ENCODE measurements at regions not wholly inside any gene's neighbourhood (a gene's known extent, or its start where the extent isn't known, plus 50 kb on each side); places are given as distances from the start of the nearest gene placed in this dataset.

DNA sequence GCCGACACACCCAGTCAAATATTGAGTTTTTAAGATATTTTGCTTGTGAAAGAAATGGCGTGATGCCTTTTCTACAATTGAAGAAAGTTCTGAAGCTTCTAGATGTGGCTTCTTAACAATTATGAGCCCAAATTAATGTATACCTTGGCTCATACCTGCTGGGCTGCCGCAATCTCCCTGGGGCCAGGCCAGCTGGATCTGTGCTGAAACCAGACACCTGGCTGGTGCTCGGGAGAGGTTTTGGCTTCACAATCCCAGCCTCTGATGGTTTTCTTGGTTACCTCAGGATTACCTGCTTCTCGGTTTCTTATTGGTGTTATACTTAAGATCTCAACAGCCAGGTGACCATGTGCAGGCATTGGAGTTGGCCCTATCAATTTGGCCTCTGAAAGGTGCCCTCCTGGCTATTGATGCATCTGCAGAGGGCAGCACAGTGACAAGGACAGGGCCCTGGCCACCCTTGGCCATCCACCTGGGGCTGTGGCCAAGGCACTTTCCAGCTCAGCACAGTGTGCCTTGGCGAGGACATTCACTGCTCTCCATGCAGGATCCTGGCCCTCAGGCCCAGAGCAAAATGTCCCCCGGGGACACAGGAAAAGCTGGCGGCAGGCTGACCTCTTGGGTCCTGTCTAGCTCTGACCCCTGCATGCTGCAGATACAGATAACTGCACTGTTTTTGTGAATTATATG is 305.0 kb downstream of the ZNF536 start:
- TF ChIP-seq, protein P1, sequence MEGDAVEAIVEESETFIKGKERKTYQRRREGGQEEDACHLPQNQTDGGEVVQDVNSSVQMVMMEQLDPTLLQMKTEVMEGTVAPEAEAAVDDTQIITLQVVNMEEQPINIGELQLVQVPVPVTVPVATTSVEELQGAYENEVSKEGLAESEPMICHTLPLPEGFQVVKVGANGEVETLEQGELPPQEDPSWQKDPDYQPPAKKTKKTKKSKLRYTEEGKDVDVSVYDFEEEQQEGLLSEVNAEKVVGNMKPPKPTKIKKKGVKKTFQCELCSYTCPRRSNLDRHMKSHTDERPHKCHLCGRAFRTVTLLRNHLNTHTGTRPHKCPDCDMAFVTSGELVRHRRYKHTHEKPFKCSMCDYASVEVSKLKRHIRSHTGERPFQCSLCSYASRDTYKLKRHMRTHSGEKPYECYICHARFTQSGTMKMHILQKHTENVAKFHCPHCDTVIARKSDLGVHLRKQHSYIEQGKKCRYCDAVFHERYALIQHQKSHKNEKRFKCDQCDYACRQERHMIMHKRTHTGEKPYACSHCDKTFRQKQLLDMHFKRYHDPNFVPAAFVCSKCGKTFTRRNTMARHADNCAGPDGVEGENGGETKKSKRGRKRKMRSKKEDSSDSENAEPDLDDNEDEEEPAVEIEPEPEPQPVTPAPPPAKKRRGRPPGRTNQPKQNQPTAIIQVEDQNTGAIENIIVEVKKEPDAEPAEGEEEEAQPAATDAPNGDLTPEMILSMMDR (IDR thresholded peaks at IDR 0.05): no peak
- no peak for TF ChIP-seq POLR2A (IDR thresholded peaks at IDR 0.05)
- no peak for TF ChIP-seq POLR2AphosphoS5 (IDR thresholded peaks at IDR 0.05)
- no peak for TF ChIP-seq EP300 (IDR thresholded peaks at IDR 0.05)
